HEK293 (cell line): ENCODE measurements at regions not wholly inside any gene's neighbourhood (a gene's known extent, or its start where the extent isn't known, plus 50 kb on each side); places are given as distances from the start of the nearest gene placed in this dataset.
A peak's percentile ranks its signal among the peaks of the same experiment; 100 is the strongest.

ENCODE experiments used
- CTCF ChIA-PET: fragments of 350-600 bp; formaldehyde crosslinking; extraction: SDS; loops from one replicate; lab custom pipeline; 2021; ENCODE audit warnings: antibody characterized with exemption; lab: Yijun Ruan, JAX
- POLR2A ChIA-PET: fragments of 300-600 bp; formaldehyde crosslinking; extraction: SDS; loops from one replicate; lab custom pipeline; 2020; ENCODE audit warnings: antibody characterized with exemption, inconsistent platforms; lab: Yijun Ruan, JAX
- H3K27ac ChIP-seq: fragments of 200-500 bp; sonication (Bioruptor generic); 2 replicates; pipeline ENCODE4 v1.5.1; 2014; ENCODE audit warnings: low read depth, low read length, control low read depth, inconsistent platforms; ENCODE audit errors: extremely low read depth
- H3K36me3 ChIP-seq, 2 experiments: fragments of 200-500 bp in 1 of 2; sonication (Bioruptor generic) in 1 of 2; 1 replicate in 1 of 2; 2 replicates in 1 of 2; pipeline ENCODE4 v1.5.1; 2014 to 2017; ENCODE audit warnings: inconsistent platforms in 2 of 2, low read length in 2 of 2; ENCODE audit not compliant: control insufficient read depth in 2 of 2, insufficient read depth in 1 of 2
- H3K4me1 ChIP-seq: fragments of 200-500 bp; sonication (Bioruptor generic); 2 replicates; pipeline ENCODE4 v1.5.1; 2014; ENCODE audit warnings: mild to moderate bottlenecking, low read length, inconsistent platforms; ENCODE audit not compliant: control insufficient read depth, insufficient read depth
- H3K4me3 ChIP-seq: 2 replicates; pipeline ENCODE4 v1.5.1; 2011; ENCODE audit warnings: low read depth, mild to moderate bottlenecking, control low read depth, low read length, moderate library complexity
- H3K9me3 ChIP-seq: fragments of 200-500 bp; sonication (Bioruptor generic); 2 replicates; pipeline ENCODE4 v1.5.1; 2014; ENCODE audit warnings: low read depth, low read length, inconsistent platforms; ENCODE audit not compliant: control insufficient read depth, insufficient read depth
- EGR2 ChIP-seq: fragments of 450-650 bp; formaldehyde crosslinking; IDR thresholded peaks from 2 replicates; pipeline ENCODE4 v1.5.1; 2016; ENCODE audit warnings: low read depth, missing biosample characterization, missing genetic modification characterization
- GFI1B ChIP-seq: fragments of 450-650 bp; formaldehyde crosslinking; IDR thresholded peaks from 2 replicates; pipeline ENCODE4 v1.5.1; 2016; ENCODE audit warnings: missing biosample characterization, missing genetic modification characterization
- KLF7 ChIP-seq: fragments of 450-650 bp; formaldehyde crosslinking; IDR thresholded peaks from 2 replicates; pipeline ENCODE4 v1.5.1; 2016; ENCODE audit warnings: missing biosample characterization, missing genetic modification characterization, borderline replicate concordance
- KLF9 ChIP-seq: fragments of 450-650 bp; formaldehyde crosslinking; IDR thresholded peaks from 2 replicates; pipeline ENCODE4 v1.5.1; 2016; ENCODE audit warnings: missing biosample characterization, missing genetic modification characterization, low read depth
- MYNN ChIP-seq: fragments of 450-650 bp; formaldehyde crosslinking; IDR thresholded peaks from 2 replicates; pipeline ENCODE4 v1.5.1; 2016; ENCODE audit warnings: missing biosample characterization, missing genetic modification characterization, borderline replicate concordance
- TCF7L2 ChIP-seq: IDR thresholded peaks from 2 replicates; pipeline ENCODE4 v1.6.1; 2011; ENCODE audit warnings: low read depth, mild to moderate bottlenecking, inconsistent platforms, low read length, moderate library complexity, borderline replicate concordance
- WT1 ChIP-seq: fragments of 450-650 bp; formaldehyde crosslinking; IDR thresholded peaks from 2 replicates; pipeline ENCODE4 v1.5.1; 2016; ENCODE audit warnings: missing biosample characterization, missing genetic modification characterization
- ZEB2 ChIP-seq: fragments of 450-650 bp; formaldehyde crosslinking; IDR thresholded peaks from 2 replicates; pipeline ENCODE4 v1.5.1; 2016; ENCODE audit warnings: missing biosample characterization, missing genetic modification characterization
- ZFHX2 ChIP-seq: fragments of 450-650 bp; formaldehyde crosslinking; conservative IDR thresholded peaks from 2 replicates; pipeline ENCODE4 v1.5.1; 2016; ENCODE audit warnings: missing biosample characterization, missing genetic modification characterization
- ZIC2 ChIP-seq: fragments of 450-650 bp; formaldehyde crosslinking; IDR thresholded peaks from 2 replicates; pipeline ENCODE4 v1.5.1; 2016; ENCODE audit warnings: missing biosample characterization, missing genetic modification characterization
- ZNF10 ChIP-seq: fragments of 450-650 bp; formaldehyde crosslinking; IDR thresholded peaks from 2 replicates; pipeline ENCODE4 v1.5.1; 2017; ENCODE audit warnings: missing biosample characterization, missing genetic modification characterization
- ZNF112 ChIP-seq: fragments of 450-650 bp; formaldehyde crosslinking; IDR thresholded peaks from 2 replicates; pipeline ENCODE4 v1.5.0; 2017; ENCODE audit warnings: missing biosample characterization, missing genetic modification characterization
- ZNF155 ChIP-seq: fragments of 450-650 bp; formaldehyde crosslinking; IDR thresholded peaks from 2 replicates; pipeline ENCODE4 v1.5.1; 2016; ENCODE audit warnings: missing biosample characterization, missing genetic modification characterization
- ZNF2 ChIP-seq: fragments of 450-650 bp; formaldehyde crosslinking; IDR thresholded peaks from 2 replicates; pipeline ENCODE4 v1.5.1; 2016; ENCODE audit warnings: missing biosample characterization, missing genetic modification characterization
- ZNF202 ChIP-seq: fragments of 450-650 bp; formaldehyde crosslinking; IDR thresholded peaks from 2 replicates; pipeline ENCODE4 v1.5.1; 2016; ENCODE audit warnings: missing biosample characterization, missing genetic modification characterization, borderline replicate concordance
- ZNF302 ChIP-seq: fragments of 450-650 bp; formaldehyde crosslinking; IDR thresholded peaks from 2 replicates; pipeline ENCODE4 v1.5.1; 2016; ENCODE audit warnings: missing biosample characterization, missing genetic modification characterization, low read depth
- ZNF324 ChIP-seq: fragments of 450-650 bp; formaldehyde crosslinking; IDR thresholded peaks from 2 replicates; pipeline ENCODE4 v1.5.1; 2016; ENCODE audit warnings: missing biosample characterization, missing genetic modification characterization
- ZNF341 ChIP-seq: fragments of 450-650 bp; formaldehyde crosslinking; IDR thresholded peaks from 2 replicates; pipeline ENCODE4; 2016; ENCODE audit warnings: low read depth, missing biosample characterization, missing genetic modification characterization
- ZNF350 ChIP-seq: fragments of 450-650 bp; formaldehyde crosslinking; IDR thresholded peaks from 2 replicates; pipeline ENCODE4 v1.5.0; 2017; ENCODE audit warnings: missing biosample characterization, mild to moderate bottlenecking, missing genetic modification characterization
- ZNF354C ChIP-seq: fragments of 450-650 bp; formaldehyde crosslinking; IDR thresholded peaks from 2 replicates; pipeline ENCODE4 v1.5.1; 2016; ENCODE audit warnings: missing biosample characterization, missing genetic modification characterization, low read depth, borderline replicate concordance
- ZNF394 ChIP-seq: fragments of 450-650 bp; formaldehyde crosslinking; IDR thresholded peaks from 2 replicates; pipeline ENCODE4 v1.5.1; 2016; ENCODE audit warnings: missing biosample characterization, missing genetic modification characterization, mild to moderate bottlenecking, moderate library complexity, borderline replicate concordance
- ZNF544 ChIP-seq: fragments of 450-650 bp; formaldehyde crosslinking; IDR thresholded peaks from 2 replicates; pipeline ENCODE4 v1.5.0; 2017; ENCODE audit warnings: missing biosample characterization, missing genetic modification characterization
- ZNF555 ChIP-seq: fragments of 450-650 bp; formaldehyde crosslinking; conservative IDR thresholded peaks from 2 replicates; pipeline ENCODE4 v1.5.1; 2017; ENCODE audit warnings: missing biosample characterization, mild to moderate bottlenecking, missing genetic modification characterization, inconsistent platforms
- ZNF596 ChIP-seq: fragments of 450-650 bp; IDR thresholded peaks from 2 replicates; pipeline ENCODE4 v1.5.0; 2018; ENCODE audit warnings: missing biosample characterization, mild to moderate bottlenecking, missing genetic modification characterization, moderate library complexity
- ZNF600 ChIP-seq: fragments of 450-650 bp; formaldehyde crosslinking; IDR thresholded peaks from 2 replicates; pipeline ENCODE4 v1.5.1; 2016; ENCODE audit warnings: missing biosample characterization, missing genetic modification characterization
- ZNF623 ChIP-seq: fragments of 450-650 bp; formaldehyde crosslinking; IDR thresholded peaks from 2 replicates; pipeline ENCODE4 v1.5.1; 2016; ENCODE audit warnings: missing biosample characterization, missing genetic modification characterization
- ZNF624 ChIP-seq: fragments of 450-650 bp; formaldehyde crosslinking; IDR thresholded peaks from 2 replicates; pipeline ENCODE4 v1.5.1; 2017; ENCODE audit warnings: missing biosample characterization, missing genetic modification characterization
- ZNF654 ChIP-seq: fragments of 450-650 bp; formaldehyde crosslinking; IDR thresholded peaks from 2 replicates; pipeline ENCODE4 v1.5.1; 2016; ENCODE audit warnings: low read depth, missing biosample characterization, missing genetic modification characterization
- ZNF692 ChIP-seq: fragments of 450-650 bp; formaldehyde crosslinking; IDR thresholded peaks from 2 replicates; pipeline ENCODE4 v1.5.1; 2016; ENCODE audit warnings: missing biosample characterization, missing genetic modification characterization
- ZNF776 ChIP-seq: fragments of 450-650 bp; formaldehyde crosslinking; IDR thresholded peaks from 2 replicates; pipeline ENCODE4 v1.5.0; 2017; ENCODE audit warnings: missing biosample characterization, missing genetic modification characterization, borderline replicate concordance
- ZNF837 ChIP-seq: fragments of 450-650 bp; formaldehyde crosslinking; IDR thresholded peaks from 2 replicates; pipeline ENCODE4 v1.5.1; 2016; ENCODE audit warnings: missing biosample characterization, missing genetic modification characterization
- ZXDB ChIP-seq: fragments of 450-650 bp; formaldehyde crosslinking; IDR thresholded peaks from 2 replicates; pipeline ENCODE4 v1.5.1; 2016; ENCODE audit warnings: missing biosample characterization, missing genetic modification characterization
- TF ChIP-seq, protein P1 (sequence below): fragments of 450-650 bp; formaldehyde crosslinking; IDR thresholded peaks from 2 replicates; pipeline ENCODE4; 2016; ENCODE audit warnings: missing biosample characterization, missing genetic modification characterization

DNA sequence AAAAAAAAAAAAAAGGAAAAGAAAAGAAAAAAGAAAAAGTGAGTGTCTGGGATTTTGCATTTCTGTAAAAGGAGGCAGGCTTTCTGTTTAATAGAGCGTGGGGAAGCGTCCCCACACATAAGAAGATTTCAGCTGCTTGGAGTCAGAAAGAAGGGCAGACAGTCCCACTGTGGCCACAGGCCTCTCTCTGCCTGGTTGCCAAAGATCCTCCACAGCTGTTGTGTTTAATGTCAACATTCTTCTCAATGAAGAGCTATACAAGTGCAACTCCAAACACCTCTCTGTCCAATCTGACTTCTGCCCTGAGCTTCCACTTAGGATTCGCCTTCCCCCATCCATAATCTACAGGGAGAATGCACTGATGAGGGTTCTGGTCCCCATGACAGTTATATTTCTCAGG, 64.3 kb upstream of the MLN start (continued):
- TF ChIP-seq ZXDB (tag by site-specific recombination) (no peak), ZNF112 (tag by site-specific recombination) (no peak), WT1 (no peak), TCF7L2 (no peak), KLF9 (tag by site-specific recombination) (no peak), ZNF555 (tag by site-specific recombination) (no peak)

GRCh38 chr6:33865478-33866077, 61.8 kb upstream of the MLN start:
- no peaks in the 10 kb centered on the region for H3K4me1 ChIP-seq
- no peak overlapping the region for H3K4me3 ChIP-seq
- no peak overlapping the region for H3K27ac ChIP-seq
- ChIA-PET CTCF (interaction anchor here (0.6 kb wide), 2 partner anchors 70 to 180 kb away, joined by 7 read pairs; no protein-coding TSS in a partner anchor), POLR2A (no interaction called here)
- no peaks in the 10 kb centered on the region for H3K9me3 ChIP-seq
- TF ChIP-seq ZNF624 (tag by site-specific recombination), result no peak
- no peak for TF ChIP-seq ZNF776
- TF ChIP-seq ZNF596 (tag by site-specific recombination), result no peak
- TF ChIP-seq ZNF341, result no peak
- no peak for TF ChIP-seq GFI1B (tag by site-specific recombination)
- TF ChIP-seq ZNF623 (tag by site-specific recombination), result no peak
- no peak for TF ChIP-seq ZNF544 (tag by site-specific recombination)
- no peak for TF ChIP-seq ZNF354C (tag by site-specific recombination)
- no peak for TF ChIP-seq ZNF10 (tag by site-specific recombination)
- TF ChIP-seq ZNF394 (tag by site-specific recombination), result no peak
- TF ChIP-seq ZNF302 (tag by site-specific recombination), result no peak
- no peak for TF ChIP-seq MYNN (tag by site-specific recombination)
- no peak for TF ChIP-seq ZNF202 (tag by site-specific recombination)
- TF ChIP-seq ZNF692, result no peak
- TF ChIP-seq ZIC2 (tag by site-specific recombination), result no peak
- no peak for TF ChIP-seq ZNF155 (tag by site-specific recombination)
- no peak for TF ChIP-seq ZEB2 (tag by site-specific recombination)
- no peaks in the 10 kb centered on the region for H3K36me3 ChIP-seq

GRCh38 chr6:33863723-33864440, 60.1 kb upstream of the MLN start:
- Histone ChIP-seq H3K9me3 (no peaks in the 10 kb centered on the region), H3K4me1 (no peaks in the 10 kb centered on the region), H3K4me3 (no peak overlapping the region), H3K27ac (no peak overlapping the region), H3K36me3 (no peaks in the 10 kb centered on the region)
- ChIA-PET POLR2A (no interaction called here), CTCF (interaction anchor here (0.7 kb wide), 1 partner anchor 199 kb away, joined by 3 read pairs; no protein-coding TSS in a partner anchor)
- no peak for TF ChIP-seq KLF9 (tag by site-specific recombination)
- no peak for TF ChIP-seq ZNF654 (tag by site-specific recombination)
- peak; percentile 100 for TF ChIP-seq EGR2
- no peak for TF ChIP-seq ZNF600
- no peak for TF ChIP-seq ZNF837 (tag by site-specific recombination)
- TF ChIP-seq, protein P1, sequence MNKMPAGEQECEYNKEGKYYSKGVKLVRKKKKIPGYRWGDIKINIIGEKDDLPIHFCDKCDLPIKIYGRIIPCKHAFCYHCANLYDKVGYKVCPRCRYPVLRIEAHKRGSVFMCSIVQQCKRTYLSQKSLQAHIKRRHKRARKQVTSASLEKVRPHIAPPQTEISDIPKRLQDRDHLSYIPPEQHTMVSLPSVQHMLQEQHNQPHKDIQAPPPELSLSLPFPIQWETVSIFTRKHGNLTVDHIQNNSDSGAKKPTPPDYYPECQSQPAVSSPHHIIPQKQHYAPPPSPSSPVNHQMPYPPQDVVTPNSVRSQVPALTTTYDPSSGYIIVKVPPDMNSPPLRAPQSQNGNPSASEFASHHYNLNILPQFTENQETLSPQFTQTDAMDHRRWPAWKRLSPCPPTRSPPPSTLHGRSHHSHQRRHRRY (tag by site-specific recombination), result 0 out of 2 replicates have a peak, but pooled peaks have one; percentile 51
- no peak for TF ChIP-seq ZNF555 (tag by site-specific recombination)
- TF ChIP-seq ZFHX2 (tag by site-specific recombination), result peak; percentile 100
- no peak for TF ChIP-seq ZNF324 (tag by site-specific recombination)
- no peak for TF ChIP-seq ZNF2 (tag by site-specific recombination)
- no peak for TF ChIP-seq ZNF350 (tag by site-specific recombination)
- no peak for TF ChIP-seq KLF7 (tag by site-specific recombination)
- no peak for TF ChIP-seq ZEB2 (tag by site-specific recombination)
